ENCODE measurements at regions not wholly inside any gene's neighbourhood (a gene's known extent, or its start where the extent isn't known, plus 50 kb on each side); places are given as distances from the start of the nearest gene placed in this dataset.

- ATAC-seq (no peak), DNase-seq (no peak)
- intact Hi-C loops (cut with DNase I): no loop called here
- Histone ChIP-seq H3K4me3 (no peak overlapping the region), H3K27me3 (no peaks in the 10 kb centered on the region), H3K4me1 (no peaks in the 10 kb centered on the region), H3K27ac (no peak overlapping the region), H3K9me3 (no peaks in the 10 kb centered on the region), H3K36me3 (no peaks in the 10 kb centered on the region)
- TF ChIP-seq CTCF (IDR thresholded peaks at IDR 0.05): no peak
These were observed 392.3 kb downstream of the MED13L start for GRCh38 chr12:115885040-115885690.

DNA sequence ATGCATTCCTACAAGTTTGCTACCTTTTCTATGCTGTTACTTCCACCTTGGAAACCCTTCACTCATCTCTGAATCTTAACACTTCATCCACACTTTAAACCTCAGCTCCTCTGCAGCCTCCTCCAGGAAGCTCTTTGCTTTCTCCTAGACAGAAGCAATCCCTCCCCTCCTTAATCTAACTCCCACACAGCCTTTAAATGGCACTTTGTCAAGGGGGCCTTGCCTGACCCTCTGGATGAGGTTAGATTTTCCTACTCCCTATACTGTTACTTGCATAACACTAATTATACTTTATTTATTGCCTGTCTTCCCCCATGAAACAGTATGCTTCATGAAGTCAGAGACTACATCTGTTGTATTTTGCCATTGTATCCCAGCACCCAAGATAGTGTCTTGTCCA lies 394.6 kb downstream of the MED13L start:
- DNase-seq: no peak
- TF ChIP-seq CTCF (IDR thresholded peaks at IDR 0.05): no peak
- no peaks in the 10 kb centered on the region for H3K9me3 ChIP-seq
- H3K4me1 ChIP-seq: no peaks in the 10 kb centered on the region
- no peak overlapping the region for H3K4me3 ChIP-seq
- H3K27ac ChIP-seq: no peak overlapping the region
- ATAC-seq: no peak
- no peaks in the 10 kb centered on the region for H3K27me3 ChIP-seq
- no peaks in the 10 kb centered on the region for H3K36me3 ChIP-seq
- intact Hi-C loops (cut with DNase I): no loop called here

GRCh38 chr12:115880238-115880637 lies 397.3 kb downstream of the MED13L start:
- ATAC-seq (no peak), DNase-seq (no peak)
- Histone ChIP-seq H3K36me3 (no peaks in the 10 kb centered on the region), H3K9me3 (no peaks in the 10 kb centered on the region), H3K4me3 (no peak overlapping the region), H3K4me1 (no peaks in the 10 kb centered on the region), H3K27me3 (no peaks in the 10 kb centered on the region), H3K27ac (no peak overlapping the region)
- intact Hi-C loops (cut with DNase I): no loop called here
- TF ChIP-seq CTCF (IDR thresholded peaks at IDR 0.05): no peak

DNA sequence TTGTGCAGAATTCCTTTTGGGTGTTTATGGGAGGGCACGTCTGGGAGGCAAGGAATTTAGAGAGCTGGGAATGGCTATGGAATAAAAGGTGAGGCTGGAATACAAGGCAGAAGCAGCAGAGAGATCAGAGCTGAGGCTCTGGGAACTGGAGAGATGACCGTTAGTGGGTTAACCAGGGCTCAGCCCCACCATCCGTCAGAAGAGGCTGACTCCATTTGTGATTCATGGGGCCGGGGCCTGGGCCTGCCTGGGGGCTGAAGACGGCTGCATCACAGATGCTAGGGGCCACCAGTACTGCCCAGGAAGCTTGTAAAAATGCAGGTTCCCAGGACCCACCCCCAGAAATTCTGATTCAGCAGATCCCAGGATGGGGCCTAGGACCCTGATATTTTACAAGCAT lies 398.1 kb downstream of the MED13L start:
- Histone ChIP-seq H3K36me3 (no peaks in the 10 kb centered on the region), H3K27ac (no peak overlapping the region), H3K4me3 (no peak overlapping the region), H3K27me3 (no peaks in the 10 kb centered on the region), H3K4me1 (no peaks in the 10 kb centered on the region), H3K9me3 (no peaks in the 10 kb centered on the region)
- TF ChIP-seq CTCF (IDR thresholded peaks at IDR 0.05): no peak
- ATAC-seq (no peak), DNase-seq (no peak)
- intact Hi-C loops (cut with DNase I): no loop called here

DNA sequence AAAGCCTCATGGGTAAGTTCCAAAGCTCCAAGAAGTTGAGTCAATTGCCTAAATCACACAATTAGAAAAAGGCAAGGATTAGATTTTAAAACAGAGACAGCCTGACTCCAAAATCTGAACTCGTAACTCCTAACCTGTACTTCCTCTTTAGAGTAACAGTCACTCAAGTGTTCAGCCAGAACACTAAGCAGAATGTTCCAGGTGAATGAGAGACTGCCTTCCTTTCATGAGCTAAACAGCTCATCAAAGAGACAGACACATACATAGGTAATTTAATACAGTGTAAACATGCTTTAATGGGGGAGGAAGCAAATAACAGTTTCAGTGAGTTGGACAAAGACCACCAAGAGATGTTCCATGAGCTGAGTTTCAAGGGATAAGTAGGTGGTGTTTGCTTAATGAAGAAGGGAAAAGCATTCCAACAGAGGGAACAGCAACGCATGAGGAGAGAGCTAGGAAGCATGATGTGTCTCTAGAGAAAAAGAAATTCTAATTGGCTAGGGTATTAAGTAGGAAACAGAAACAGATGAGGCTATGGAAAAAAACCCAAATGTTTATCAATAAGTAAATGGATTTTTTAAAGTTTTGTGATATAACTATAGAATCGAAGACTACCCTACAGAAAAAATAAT lies 403.9 kb downstream of the MED13L start:
- no peaks in the 10 kb centered on the region for H3K36me3 ChIP-seq
- no peaks in the 10 kb centered on the region for H3K9me3 ChIP-seq
- TF ChIP-seq CTCF (IDR thresholded peaks at IDR 0.05): no peak
- H3K4me1 ChIP-seq: no peaks in the 10 kb centered on the region
- H3K4me3 ChIP-seq: no peak overlapping the region
- H3K27ac ChIP-seq: no peak overlapping the region
- DNase-seq (no peak), ATAC-seq (no peak)
- H3K27me3 ChIP-seq: no peaks in the 10 kb centered on the region
- intact Hi-C loops (cut with DNase I): no loop called here
